PFSK-1 (cell line): ENCODE measurements at regions not wholly inside any gene's neighbourhood (a gene's known extent, or its start where the extent isn't known, plus 50 kb on each side); places are given as distances from the start of the nearest gene placed in this dataset.

Experiments used
- FOXP2 ChIP-seq: optimal IDR thresholded peaks from 2 replicates; pipeline ENCODE3; 2011; ENCODE audit warnings: borderline replicate concordance, control low read depth, inconsistent platforms; ENCODE audit not compliant: insufficient read depth; ENCODE audit errors: extremely low read length, extremely low read depth
- POLR2AphosphoS5 ChIP-seq: IDR thresholded peaks from 2 replicates; pipeline ENCODE4 v1.6.1; 2012; ENCODE audit warnings: low read depth, mild to moderate bottlenecking, control low read depth, low read length, moderate library complexity
- SIN3A ChIP-seq: IDR thresholded peaks from 2 replicates; pipeline ENCODE4 v1.6.1; 2012; ENCODE audit warnings: mild to moderate bottlenecking, low read length, moderate library complexity, borderline replicate concordance; ENCODE audit not compliant: insufficient read depth
- TAF1 ChIP-seq: IDR thresholded peaks from 2 replicates; pipeline ENCODE4 v1.6.1; 2012; ENCODE audit warnings: low read length, control low read depth, borderline replicate concordance; ENCODE audit not compliant: insufficient read depth
- TF ChIP-seq, protein P1 (sequence below), 2 experiments: IDR thresholded peaks; 2 replicates each; pipeline versions ENCODE4 v1.6.1 to v1.8.0; 2011 to 2012; ENCODE audit warnings: low read depth in 2 of 2, low read length in 2 of 2, control low read depth in 1 of 2, inconsistent platforms in 1 of 2, mild to moderate bottlenecking in 1 of 2, moderate library complexity in 1 of 2; ENCODE audit not compliant: insufficient read depth in 1 of 2

DNA sequence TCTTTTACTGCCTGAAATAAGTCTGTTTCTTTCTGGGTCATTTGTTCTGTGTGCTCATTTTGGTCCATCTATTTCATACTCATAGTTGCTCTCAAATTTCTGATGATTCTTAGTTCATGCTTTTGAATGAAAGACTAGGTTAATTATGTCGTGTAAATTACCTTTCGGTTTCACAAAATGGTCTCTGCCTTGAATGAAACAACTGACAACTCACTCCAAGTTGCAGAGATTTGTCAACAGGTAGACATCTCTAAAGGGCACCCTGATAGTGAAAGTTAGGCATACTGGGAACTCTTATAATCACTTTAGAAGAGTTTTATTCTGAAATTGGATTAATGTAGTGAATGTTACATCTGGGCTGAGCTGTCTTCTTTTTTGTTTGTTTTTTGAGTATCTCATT is 726.9 kb downstream of the PDHA2 start:
- TF ChIP-seq SIN3A: no peak
- TF ChIP-seq TAF1: no peak
- TF ChIP-seq POLR2AphosphoS5: no peak
- TF ChIP-seq, protein P1, sequence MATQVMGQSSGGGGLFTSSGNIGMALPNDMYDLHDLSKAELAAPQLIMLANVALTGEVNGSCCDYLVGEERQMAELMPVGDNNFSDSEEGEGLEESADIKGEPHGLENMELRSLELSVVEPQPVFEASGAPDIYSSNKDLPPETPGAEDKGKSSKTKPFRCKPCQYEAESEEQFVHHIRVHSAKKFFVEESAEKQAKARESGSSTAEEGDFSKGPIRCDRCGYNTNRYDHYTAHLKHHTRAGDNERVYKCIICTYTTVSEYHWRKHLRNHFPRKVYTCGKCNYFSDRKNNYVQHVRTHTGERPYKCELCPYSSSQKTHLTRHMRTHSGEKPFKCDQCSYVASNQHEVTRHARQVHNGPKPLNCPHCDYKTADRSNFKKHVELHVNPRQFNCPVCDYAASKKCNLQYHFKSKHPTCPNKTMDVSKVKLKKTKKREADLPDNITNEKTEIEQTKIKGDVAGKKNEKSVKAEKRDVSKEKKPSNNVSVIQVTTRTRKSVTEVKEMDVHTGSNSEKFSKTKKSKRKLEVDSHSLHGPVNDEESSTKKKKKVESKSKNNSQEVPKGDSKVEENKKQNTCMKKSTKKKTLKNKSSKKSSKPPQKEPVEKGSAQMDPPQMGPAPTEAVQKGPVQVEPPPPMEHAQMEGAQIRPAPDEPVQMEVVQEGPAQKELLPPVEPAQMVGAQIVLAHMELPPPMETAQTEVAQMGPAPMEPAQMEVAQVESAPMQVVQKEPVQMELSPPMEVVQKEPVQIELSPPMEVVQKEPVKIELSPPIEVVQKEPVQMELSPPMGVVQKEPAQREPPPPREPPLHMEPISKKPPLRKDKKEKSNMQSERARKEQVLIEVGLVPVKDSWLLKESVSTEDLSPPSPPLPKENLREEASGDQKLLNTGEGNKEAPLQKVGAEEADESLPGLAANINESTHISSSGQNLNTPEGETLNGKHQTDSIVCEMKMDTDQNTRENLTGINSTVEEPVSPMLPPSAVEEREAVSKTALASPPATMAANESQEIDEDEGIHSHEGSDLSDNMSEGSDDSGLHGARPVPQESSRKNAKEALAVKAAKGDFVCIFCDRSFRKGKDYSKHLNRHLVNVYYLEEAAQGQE (IDR thresholded peaks at IDR 0.05; ENCODE audit: insufficient read depth in 1 of 2, low read depth in 2 of 2, low read length in 2 of 2): no peak
- TF ChIP-seq FOXP2: no peak
